ENCODE measurements at regions not wholly inside any gene's neighbourhood (a gene's known extent, or its start where the extent isn't known, plus 50 kb on each side); places are given as distances from the start of the nearest gene placed in this dataset.
A peak's percentile ranks its signal among the peaks of the same experiment; 100 is the strongest.

- no peak for DNase-seq (ENCODE audit: low read depth, low spot score)
- POLR2A ChIA-PET, result no interaction called here
Measured at GRCh38 chr2:12970861-12971260, 254.1 kb downstream of the TRIB2 start.

DNA sequence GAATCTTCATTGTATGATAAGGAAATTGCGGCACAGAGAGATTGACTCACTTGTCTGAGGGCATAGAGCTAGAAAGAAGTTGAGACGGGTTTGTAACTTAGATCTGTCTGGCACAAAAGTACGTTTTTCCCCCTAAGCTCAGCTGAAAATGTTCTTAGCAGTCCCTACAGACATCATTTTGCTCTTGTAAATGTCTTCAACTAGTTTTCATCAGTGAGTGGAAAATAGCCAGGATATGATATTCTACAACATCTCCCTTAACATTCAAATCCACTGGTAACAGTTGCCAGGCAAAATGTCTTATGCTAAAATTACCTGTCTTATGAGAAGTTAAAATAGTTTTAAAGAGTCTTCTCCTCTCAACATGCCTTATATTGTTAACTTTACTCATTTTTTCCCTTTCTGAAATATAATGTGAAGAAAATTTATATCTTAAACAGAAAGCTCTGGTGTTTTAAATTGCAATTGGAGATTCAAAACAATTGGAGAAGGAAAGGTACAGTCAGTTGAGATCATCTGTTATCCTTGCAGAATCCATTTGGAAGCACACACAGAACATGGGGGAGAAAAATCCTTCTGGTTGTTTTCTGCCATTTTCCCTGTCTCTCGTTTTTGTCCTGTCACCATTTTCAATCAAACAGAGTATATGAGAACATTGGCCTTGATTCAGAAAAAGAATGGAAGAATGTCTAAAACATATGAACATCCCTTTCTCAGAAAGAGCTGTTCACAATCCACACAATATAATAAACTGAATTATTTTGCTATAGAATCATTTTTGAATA is 255.0 kb downstream of the TRIB2 start:
- POLR2A ChIA-PET, result no interaction called here
- Histone ChIP-seq H3K9me1 (replicated peaks; ENCODE audit: control insufficient read depth, extremely low read depth, insufficient read depth, low read length) (no peaks in the 10 kb centered on the region), H3K27ac (ENCODE audit: insufficient read depth, low read depth, low read length) (no peak overlapping the region), H3K79me2 (ENCODE audit: control insufficient read depth, insufficient read depth, low read length) (no peaks in the 10 kb centered on the region), H3K9ac (replicated peaks; ENCODE audit: extremely low read depth, insufficient read depth, low read length) (no peak overlapping the region), H3K4me3 (replicated peaks in 1 of 3; ENCODE audit: insufficient read depth in 1 of 3, low read depth in 1 of 3, low read length in 3 of 3) (no peak overlapping the region), H3K9me3 (replicated peaks; ENCODE audit: control insufficient read depth, insufficient read depth, low read length) (no peaks in the 10 kb centered on the region), H3K4me1 (ENCODE audit: control insufficient read depth, extremely low read depth, insufficient read depth, low read length) (no peaks in the 10 kb centered on the region), H4K20me1 (replicated peaks; ENCODE audit: control insufficient read depth, extremely low read depth, insufficient read depth, low read length) (no peaks in the 10 kb centered on the region), H2AFZ (ENCODE audit: low read depth, low read length) (no peak overlapping the region), H3K4me2 (ENCODE audit: insufficient read depth, low read length) (no peak overlapping the region), H3K36me3 (ENCODE audit: control insufficient read depth in 2 of 2, extremely low read depth in 1 of 2, insufficient read depth in 2 of 2, low read length in 2 of 2) (no peaks in the 10 kb centered on the region), H3K27me3 (ENCODE audit: control insufficient read depth in 2 of 2, insufficient read depth in 2 of 2, low read length in 2 of 2) (no peaks in the 10 kb centered on the region)
- BruUV-seq (replicated peaks), result no TSS peak
- dilution Hi-C loops (cut with MboI; ENCODE audit: extremely low pct_ligation_motif_present, low sequenced_read_pairs) (no loop called here), intact Hi-C loops (cut with micrococcal nuclease) (no loop called here)
- CTCF ChIA-PET, result interaction anchor here (1.6 kb wide), 1 partner anchor 19 kb away, joined by 4 read pairs; no protein-coding TSS in a partner anchor
- no peak for FAIRE-seq
- no peak for DNase-seq (ENCODE audit: low read depth, low spot score)
- TF ChIP-seq POLR2A (IDR thresholded peaks at IDR 0.05; ENCODE audit: low read depth, low read length) (no peak), JUN (IDR thresholded peaks at IDR 0.05; ENCODE audit: borderline replicate concordance, insufficient read depth, insufficient read length, low read depth) (no peak), MAX (IDR thresholded peaks at IDR 0.05; ENCODE audit: insufficient read depth, insufficient read length) (no peak), EZH2 (IDR thresholded peaks at IDR 0.05; ENCODE audit: borderline replicate concordance, low read depth, low read length, severe bottlenecking) (no peak), CTCF (IDR thresholded peaks at IDR 0.05; ENCODE audit: extremely low read depth in 1 of 2, insufficient read depth in 1 of 2, low read depth in 1 of 2, low read length in 2 of 2) (no peak), POLR2AphosphoS5 (IDR thresholded peaks at IDR 0.05; ENCODE audit: insufficient read depth, low read depth, low read length) (no peak), FOS (IDR thresholded peaks at IDR 0.05; ENCODE audit: borderline replicate concordance, insufficient read depth, low read length) (no peak), MYC (IDR thresholded peaks at IDR 0.05; ENCODE audit: low read depth, low read length) (no peak), GATA2 (IDR thresholded peaks at IDR 0.05; ENCODE audit: insufficient read depth, insufficient read length, low read depth, low read length) (no peak)

More at GRCh38 chr2:12970861-12971260, 254.1 kb downstream of the TRIB2 start:
- dilution Hi-C loops (cut with MboI; ENCODE audit: extremely low pct_ligation_motif_present, low sequenced_read_pairs), result no loop called here
- Histone ChIP-seq H3K4me1 (ENCODE audit: control insufficient read depth, extremely low read depth, insufficient read depth, low read length) (peaks cover 7% of the 10 kb centered on the region), H3K27me3 (ENCODE audit: control insufficient read depth in 2 of 2, insufficient read depth in 2 of 2, low read length in 2 of 2) (no peaks in the 10 kb centered on the region), H4K20me1 (replicated peaks; ENCODE audit: control insufficient read depth, extremely low read depth, insufficient read depth, low read length) (no peaks in the 10 kb centered on the region), H3K27ac (ENCODE audit: insufficient read depth, low read depth, low read length) (no peak overlapping the region), H3K4me2 (ENCODE audit: insufficient read depth, low read length) (no peak overlapping the region), H3K9me1 (replicated peaks; ENCODE audit: control insufficient read depth, extremely low read depth, insufficient read depth, low read length) (no peaks in the 10 kb centered on the region), H3K36me3 (ENCODE audit: control insufficient read depth in 2 of 2, extremely low read depth in 1 of 2, insufficient read depth in 2 of 2, low read length in 2 of 2) (no peaks in the 10 kb centered on the region), H2AFZ (ENCODE audit: low read depth, low read length) (no peak overlapping the region), H3K4me3 (replicated peaks in 1 of 3; ENCODE audit: insufficient read depth in 1 of 3, low read depth in 1 of 3, low read length in 3 of 3) (no peak overlapping the region), H3K9ac (replicated peaks; ENCODE audit: extremely low read depth, insufficient read depth, low read length) (no peak overlapping the region), H3K79me2 (ENCODE audit: control insufficient read depth, insufficient read depth, low read length) (no peaks in the 10 kb centered on the region), H3K9me3 (replicated peaks; ENCODE audit: control insufficient read depth, insufficient read depth, low read length) (no peaks in the 10 kb centered on the region)
- CTCF ChIA-PET, result interaction anchor here (1.0 to 1.6 kb wide), 4 partner anchors 19 to 40 kb away, joined by 3 to 4 read pairs (median 4); no protein-coding TSS in a partner anchor
- peak; percentile 33 for TF ChIP-seq FOS (IDR thresholded peaks at IDR 0.05; ENCODE audit: borderline replicate concordance, insufficient read depth, low read length)
- TF ChIP-seq MYC (IDR thresholded peaks at IDR 0.05; ENCODE audit: low read depth, low read length), result no peak
- intact Hi-C loops (cut with micrococcal nuclease), result no loop called here
- peak; percentile 54 for FAIRE-seq
- no TSS peak for BruUV-seq (replicated peaks)

Measured in endothelial cell of umbilical vein (primary cell).